AG09319 (cell line): ENCODE measurements at regions not wholly inside any gene's neighbourhood (a gene's known extent, or its start where the extent isn't known, plus 50 kb on each side); places are given as distances from the start of the nearest gene placed in this dataset.

Experiments used
- DNase-seq: peaks from one replicate; pipeline ENCODE4 v3.0.0-alpha.2; 2010; ENCODE audit warnings: low read depth; ENCODE audit errors: extremely low read depth
- TF ChIP-seq, protein P1 (sequence below): IDR thresholded peaks from 2 replicates; pipeline ENCODE4 v1.5.1; 2011; ENCODE audit warnings: low read depth, mild to moderate bottlenecking, inconsistent platforms, low read length, moderate library complexity

DNA sequence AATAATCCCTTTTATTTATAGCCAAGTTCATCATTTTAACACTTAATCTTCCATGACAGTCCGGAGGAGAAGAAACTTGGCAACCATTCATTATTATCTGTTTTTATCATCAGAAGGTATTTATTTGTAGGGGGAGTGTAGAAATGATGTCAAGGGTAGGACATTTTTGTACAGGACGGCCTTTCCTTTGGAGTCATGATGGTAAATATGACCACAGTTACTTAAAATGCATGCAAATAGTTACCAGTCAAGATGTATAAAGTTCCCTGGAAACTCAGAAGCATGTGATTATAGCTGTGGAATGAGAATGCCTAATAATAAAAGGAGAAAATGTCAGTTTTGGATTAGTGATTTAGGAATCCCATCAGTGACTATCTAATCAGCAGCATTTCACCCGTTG lies 183.1 kb upstream of the PRPS1L1 start:
- no peak for DNase-seq
- TF ChIP-seq, protein P1, sequence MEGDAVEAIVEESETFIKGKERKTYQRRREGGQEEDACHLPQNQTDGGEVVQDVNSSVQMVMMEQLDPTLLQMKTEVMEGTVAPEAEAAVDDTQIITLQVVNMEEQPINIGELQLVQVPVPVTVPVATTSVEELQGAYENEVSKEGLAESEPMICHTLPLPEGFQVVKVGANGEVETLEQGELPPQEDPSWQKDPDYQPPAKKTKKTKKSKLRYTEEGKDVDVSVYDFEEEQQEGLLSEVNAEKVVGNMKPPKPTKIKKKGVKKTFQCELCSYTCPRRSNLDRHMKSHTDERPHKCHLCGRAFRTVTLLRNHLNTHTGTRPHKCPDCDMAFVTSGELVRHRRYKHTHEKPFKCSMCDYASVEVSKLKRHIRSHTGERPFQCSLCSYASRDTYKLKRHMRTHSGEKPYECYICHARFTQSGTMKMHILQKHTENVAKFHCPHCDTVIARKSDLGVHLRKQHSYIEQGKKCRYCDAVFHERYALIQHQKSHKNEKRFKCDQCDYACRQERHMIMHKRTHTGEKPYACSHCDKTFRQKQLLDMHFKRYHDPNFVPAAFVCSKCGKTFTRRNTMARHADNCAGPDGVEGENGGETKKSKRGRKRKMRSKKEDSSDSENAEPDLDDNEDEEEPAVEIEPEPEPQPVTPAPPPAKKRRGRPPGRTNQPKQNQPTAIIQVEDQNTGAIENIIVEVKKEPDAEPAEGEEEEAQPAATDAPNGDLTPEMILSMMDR = no peak

DNA sequence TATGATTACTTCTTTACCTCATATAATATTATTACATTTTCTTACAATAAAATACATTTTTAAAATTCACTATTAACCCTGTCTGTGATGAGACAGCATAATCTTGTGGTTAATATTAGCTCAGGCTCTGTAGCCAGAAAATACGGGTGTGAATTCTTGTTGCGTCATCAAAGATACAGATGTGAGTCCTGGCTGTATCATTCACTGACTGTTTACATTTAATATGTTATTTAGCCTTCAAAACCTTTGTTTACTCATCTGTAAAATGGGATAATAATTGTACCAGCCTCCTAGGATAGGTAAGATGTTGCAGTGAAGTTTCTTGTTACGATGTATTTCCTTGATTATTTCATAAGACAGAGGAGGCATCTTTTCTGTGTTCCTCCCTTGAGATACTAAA lies 184.7 kb upstream of the PRPS1L1 start:
- TF ChIP-seq, protein P1 = no peak
- no peak for DNase-seq

- DNase-seq = peak; percentile 70
- TF ChIP-seq, protein P1 = no peak
Observed at GRCh38 chr7:18212758-18213157, 185.1 kb upstream of the PRPS1L1 start.

DNA sequence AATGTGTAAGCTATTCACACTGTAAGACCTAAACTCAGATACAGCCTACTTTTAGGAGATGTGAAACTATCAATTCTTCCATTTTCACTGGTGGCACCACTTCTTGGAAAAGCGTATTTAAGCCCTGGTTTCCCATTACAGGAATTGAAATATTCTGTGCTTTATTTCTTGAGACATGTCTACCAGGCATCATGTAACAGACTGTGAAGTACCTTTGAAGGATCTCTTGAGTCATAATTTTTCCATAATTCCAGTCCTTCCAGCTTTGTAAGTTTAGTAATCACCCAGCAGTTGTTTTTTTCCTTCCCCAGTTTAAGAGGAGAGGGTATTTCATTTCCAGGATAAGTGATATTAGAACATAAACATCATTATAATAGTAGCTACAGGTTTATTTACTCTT lies 186.0 kb upstream of the PRPS1L1 start:
- TF ChIP-seq, protein P1 = no peak
- no peak for DNase-seq

DNA sequence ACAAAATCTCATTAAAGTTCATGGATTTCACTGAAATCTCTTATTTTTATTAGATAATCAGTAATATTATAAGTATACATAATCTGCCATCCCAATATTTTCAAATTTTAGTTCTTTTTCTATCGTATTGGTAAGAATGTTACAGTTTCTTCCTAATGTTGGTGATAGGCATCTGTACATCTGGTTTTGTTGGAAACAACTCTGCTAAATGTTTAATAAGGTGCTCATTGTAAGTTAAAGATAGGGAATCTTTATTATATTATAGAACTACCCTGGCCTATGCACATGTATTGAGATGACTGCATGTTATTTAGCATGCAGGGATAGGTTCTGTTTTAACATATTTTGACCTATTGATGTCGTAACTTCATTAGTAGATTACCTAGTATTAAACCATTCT lies 188.6 kb upstream of the PRPS1L1 start:
- TF ChIP-seq, protein P1 = no peak
- DNase-seq = no peak

DNA sequence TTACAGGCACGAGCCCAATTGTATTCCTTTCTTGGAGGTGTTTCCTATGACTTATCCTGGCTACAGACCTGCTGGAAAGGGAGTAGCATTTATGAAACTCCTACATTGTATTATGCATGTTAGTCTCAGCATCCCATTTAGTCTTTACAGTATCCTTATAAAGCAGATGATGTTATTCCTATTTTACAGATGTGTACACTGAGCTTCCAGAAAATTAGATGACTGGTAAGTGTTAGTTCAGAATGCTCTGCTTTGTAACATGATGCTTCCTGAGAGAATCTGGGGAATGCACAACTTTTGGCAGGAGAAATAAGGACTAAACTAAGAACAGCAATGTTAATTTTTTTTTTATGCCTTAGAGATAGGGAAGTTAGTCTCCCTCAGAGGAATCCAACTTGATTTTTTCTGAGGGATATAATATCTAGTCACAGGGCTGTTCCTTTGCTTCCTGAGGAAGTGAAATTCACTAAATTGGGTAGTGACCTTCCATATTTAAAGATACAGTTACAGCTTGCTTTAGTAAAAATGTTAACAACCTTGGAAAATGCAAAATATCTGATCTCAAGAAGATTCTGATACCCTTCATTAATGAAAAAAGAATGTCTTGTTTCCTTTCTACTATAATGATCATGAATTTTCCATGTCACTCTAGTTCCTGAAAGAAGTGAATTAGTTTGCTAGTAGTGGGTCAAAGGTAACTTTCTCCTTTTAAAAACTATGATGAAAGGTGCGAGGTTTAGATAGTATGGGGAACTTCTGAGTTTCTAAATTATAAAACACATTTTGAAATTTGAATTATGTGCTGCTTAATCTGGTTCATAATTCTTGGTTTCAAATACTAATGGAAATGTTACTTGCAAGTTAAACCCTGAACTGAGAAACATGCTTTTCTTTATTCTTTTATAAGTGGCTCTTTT lies 194.0 kb upstream of the PRPS1L1 start:
- TF ChIP-seq, protein P1 = no peak
- DNase-seq = peak; percentile 2

DNA sequence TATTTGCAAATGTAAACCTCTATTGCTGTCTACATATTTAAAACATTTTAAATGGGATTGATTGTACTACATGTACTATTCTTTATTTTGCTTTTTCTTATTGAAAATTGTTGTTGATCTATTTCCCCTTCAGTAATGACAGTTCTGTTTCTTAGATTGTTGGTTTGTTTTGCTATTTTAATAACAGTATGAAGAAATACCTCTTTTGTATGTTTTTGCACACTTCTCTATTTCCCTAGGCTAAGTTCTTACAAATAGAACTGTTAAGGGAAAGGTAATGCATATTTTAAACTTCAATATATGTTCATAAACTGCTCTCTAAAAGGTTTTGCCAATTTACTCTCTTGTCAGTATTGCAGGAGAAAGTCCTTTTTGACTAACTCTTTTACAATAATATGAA lies 195.0 kb upstream of the PRPS1L1 start:
- TF ChIP-seq, protein P1 = no peak
- no peak for DNase-seq
